A549 (cell line): ENCODE measurements at regions not wholly inside any gene's neighbourhood (a gene's known extent, or its start where the extent isn't known, plus 50 kb on each side); places are given as distances from the start of the nearest gene placed in this dataset.
"Not testable (repeated sequence)": the region's sequence is repeated elsewhere in the genome, so short reads cannot be mapped to it uniquely, and the experiment has no call there.

Source experiments
- ATAC-seq, 2 experiments: fragments of 200-7000 bp in 1 of 2; fragments of >200 bp in 1 of 2; cut with Nextera tagmentation in 1 of 2; cut with Tn5 transposase in 1 of 2; 3 replicates each; pipeline versions ENCODE4 v1.8.0 to v1.9.1; 2018 to 2020; ENCODE audit warnings: mild to moderate bottlenecking in 1 of 2, moderate library complexity in 1 of 2
- CTCF ChIA-PET: fragments of 300-600 bp; sonication (Branson Sonifier 250); formaldehyde crosslinking; extraction: SDS; loops from one replicate; lab custom pipeline; 2021; ENCODE audit warnings: antibody characterized with exemption, inconsistent platforms; lab: Yijun Ruan, JAX
- POLR2A ChIA-PET: fragments of 350-600 bp; formaldehyde crosslinking; extraction: SDS; loops from one replicate; lab custom pipeline; 2021; ENCODE audit warnings: antibody characterized with exemption, inconsistent platforms; lab: Yijun Ruan, JAX
- DNase-seq, 2 experiments: peaks; one replicate each; pipeline versions ENCODE4 v3.0.0 to v3.0.0-alpha.2; 2011 to 2016; ENCODE audit warnings: low read depth in 1 of 2, low spot score in 1 of 2
- FAIRE-seq: peaks from 2 replicates; lab custom pipeline; 2011; peaks lifted over from hg19 to GRCh38; lab: Jason Lieb, UNC
- H3K27ac ChIP-seq, 2 experiments: fragments of >200 bp; sonication (Bioruptor Twin); formaldehyde crosslinking; 3 replicates each; pipeline ENCODE4 v1.5.1; 2016 to 2017
- H3K4me1 ChIP-seq: fragments of >200 bp; sonication (Bioruptor Twin); formaldehyde crosslinking; 3 replicates; pipeline ENCODE4 v1.6.1; 2016
- H3K4me2 ChIP-seq: fragments of >200 bp; sonication (Bioruptor Twin); formaldehyde crosslinking; 3 replicates; pipeline ENCODE4 v1.6.1; 2016
- H3K4me3 ChIP-seq: fragments of >200 bp; sonication (Bioruptor Twin); formaldehyde crosslinking; 3 replicates; pipeline ENCODE4 v1.5.1; 2016
- H3K9me3 ChIP-seq: fragments of >200 bp; sonication (Bioruptor Twin); formaldehyde crosslinking; 3 replicates; pipeline ENCODE4 v1.6.1; 2016
- BHLHE40 ChIP-seq: IDR thresholded peaks from 2 replicates; pipeline ENCODE4 v1.6.1; 2012; ENCODE audit warnings: low read depth, low read length, inconsistent platforms
- CEBPB ChIP-seq, 2 experiments: fragments of >200 bp in 1 of 2; sonication (Bioruptor Twin) in 1 of 2; formaldehyde crosslinking in 1 of 2; IDR thresholded peaks; 2 replicates each; pipeline ENCODE4 v1.6.1; 2012 to 2016
- CHD4 ChIP-seq: fragments of 200-600 bp; sonication (generic); IDR thresholded peaks from 2 replicates; pipeline ENCODE4 v1.6.1; 2016; ENCODE audit warnings: antibody characterized with exemption, mild to moderate bottlenecking, borderline replicate concordance
- CTCF ChIP-seq: fragments of >200 bp; sonication (Bioruptor Twin); formaldehyde crosslinking; IDR thresholded peaks from 3 replicates; pipeline ENCODE4 v1.5.1; 2016
- EHF ChIP-seq: fragments of 250-450 bp; sonication (Bioruptor Pico); IDR thresholded peaks from 2 replicates; pipeline ENCODE4 v1.5.0; 2020; ENCODE audit warnings: mild to moderate bottlenecking
- ELK1 ChIP-seq: fragments of 150-350 bp; IDR thresholded peaks from 2 replicates; pipeline ENCODE4 v1.6.1; 2014; ENCODE audit warnings: low read depth, mild to moderate bottlenecking, low read length
- FOSL2 ChIP-seq, 2 experiments: fragments of 450-650 bp in 1 of 2; fragments of >200 bp in 1 of 2; sonication (Bioruptor Twin) in 1 of 2; formaldehyde crosslinking; IDR thresholded peaks; 2 replicates each; pipeline versions ENCODE4 v1.5.0 to v1.6.1; 2016 to 2020; ENCODE audit warnings: mild to moderate bottlenecking in 1 of 2, moderate library complexity in 1 of 2
- HES2 ChIP-seq: fragments of >200 bp; sonication (Bioruptor Twin); formaldehyde crosslinking; IDR thresholded peaks from 2 replicates; pipeline ENCODE4 v1.6.1; 2016
- HMGXB4 ChIP-seq: fragments of 250-450 bp; sonication (Bioruptor Pico); IDR thresholded peaks from 2 replicates; pipeline ENCODE4 v1.5.0; 2021; ENCODE audit warnings: mild to moderate bottlenecking, moderate library complexity, borderline replicate concordance
- HOXB13 ChIP-seq: fragments of 250-450 bp; sonication (Bioruptor Pico); IDR thresholded peaks from 2 replicates; pipeline ENCODE4 v1.5.0; 2020; ENCODE audit warnings: low read depth, mild to moderate bottlenecking, moderate library complexity
- JUNB ChIP-seq: fragments of >200 bp; sonication (Bioruptor Twin); formaldehyde crosslinking; IDR thresholded peaks from 2 replicates; pipeline ENCODE4 v1.6.1; 2016
- MAFK ChIP-seq: fragments of 450-650 bp; IDR thresholded peaks from 2 replicates; pipeline ENCODE4 v1.6.1; 2014; ENCODE audit not compliant: partially characterized antibody
- NFE2L2 ChIP-seq: fragments of 150-350 bp; conservative IDR thresholded peaks from 2 replicates; pipeline ENCODE4 v1.6.1; 2014; ENCODE audit warnings: low read length
- NPAS2 ChIP-seq: fragments of 250-450 bp; sonication (Bioruptor Pico); IDR thresholded peaks from 2 replicates; pipeline ENCODE4 v1.8.0; 2022; ENCODE audit warnings: mild to moderate bottlenecking, moderate library complexity, borderline replicate concordance
- NR3C1 ChIP-seq: fragments of >200 bp; sonication (Bioruptor Twin); formaldehyde crosslinking; IDR thresholded peaks from 3 replicates; pipeline ENCODE4 v1.6.1; 2017
- RNF2 ChIP-seq: fragments of 200-600 bp; sonication (generic); IDR thresholded peaks from 2 replicates; pipeline ENCODE4 v1.6.1; 2016; ENCODE audit warnings: low read depth, mild to moderate bottlenecking, antibody characterized with exemption, moderate library complexity, borderline replicate concordance
- SMC3 ChIP-seq: fragments of >200 bp; sonication (Bioruptor Twin); formaldehyde crosslinking; IDR thresholded peaks from 3 replicates; pipeline ENCODE4 v1.6.1; 2018; ENCODE audit warnings: inconsistent platforms
- TP53 ChIP-seq: fragments of 250-450 bp; sonication (Bioruptor Pico); IDR thresholded peaks from 2 replicates; pipeline ENCODE4 v1.5.0; 2021; ENCODE audit warnings: mild to moderate bottlenecking, moderate library complexity
- ZFP36 ChIP-seq: fragments of 450-650 bp; IDR thresholded peaks from 2 replicates; pipeline ENCODE4 v1.6.1; 2014; ENCODE audit warnings: borderline replicate concordance; ENCODE audit not compliant: partially characterized antibody
- ZSCAN20 ChIP-seq: fragments of 250-450 bp; sonication (Bioruptor Pico); IDR thresholded peaks from 2 replicates; pipeline ENCODE4 v1.8.0; 2022; ENCODE audit warnings: mild to moderate bottlenecking, moderate library complexity
- WGBS: methylation state at CpG from one replicate; pipeline ENCODE4 v1.1.6; 2017; ENCODE audit errors: missing lambda C conversion rate; 5-methylcytosine and 5-hydroxymethylcytosine counted together

GRCh38 chr3:144815655-144816054, 844.0 kb downstream of the DIPK2A start:
- ChIA-PET CTCF (interaction anchor here (0.6 to 0.7 kb wide), 2 partner anchors 381 to 768 kb away, joined by 3 to 4 read pairs; no protein-coding TSS in a partner anchor), POLR2A (no interaction called here)
- DNase-seq (no peak), FAIRE-seq (no peak), ATAC-seq (no peak)
- Histone ChIP-seq H3K27ac (no peak overlapping the region), H3K4me1 (no peaks in the 10 kb centered on the region), H3K9me3 (no peaks in the 10 kb centered on the region), H3K4me2 (no peak overlapping the region)
- TF ChIP-seq ELK1 (no peak), RNF2 (no peak)
- TF ChIP-seq, all 56 proteins: peak for 0
- H3K4me3 ChIP-seq, result no peak overlapping the region
- 5% methylated on average over 3 of the region's 3 CpGs for WGBS

GRCh38 chr3:144816323-144816722, 844.7 kb downstream of the DIPK2A start:
- no peak for FAIRE-seq
- H3K4me2 ChIP-seq, result no peak overlapping the region
- no peaks in the 10 kb centered on the region for H3K9me3 ChIP-seq
- no peak overlapping the region for H3K27ac ChIP-seq
- TF ChIP-seq NR3C1 (no peak), CTCF (no peak), HOXB13 (CRISPR knock-in tag) (no peak), SMC3 (no peak), CHD4 (no peak), ZSCAN20 (no peak), TP53 (CRISPR knock-in tag) (no peak), BHLHE40 (no peak), NFE2L2 (no peak), CEBPB (IDR thresholded peaks at IDR 0.05) (no peak), HES2 (no peak), EHF (CRISPR knock-in tag) (no peak), MAFK (no peak)
- no peak for ATAC-seq
- no peaks in the 10 kb centered on the region for H3K4me1 ChIP-seq
- no peak overlapping the region for H3K4me3 ChIP-seq
- ChIA-PET POLR2A (no interaction called here), CTCF (interaction anchor here (0.6 to 0.7 kb wide), 2 partner anchors 381 to 769 kb away, joined by 3 to 4 read pairs; no protein-coding TSS in a partner anchor)
- WGBS, result 21% methylated on average over 2 of the region's 2 CpGs
- no peak for DNase-seq

- Histone ChIP-seq H3K27ac (no peak overlapping the region), H3K9me3 (no peaks in the 10 kb centered on the region), H3K4me1 (no peaks in the 10 kb centered on the region), H3K4me2 (no peak overlapping the region), H3K4me3 (no peak overlapping the region)
- ATAC-seq (no peak), DNase-seq (no peak), FAIRE-seq (no peak)
- POLR2A ChIA-PET, result no interaction called here
- TF ChIP-seq NPAS2 (CRISPR knock-in tag) (no peak), JUNB (no peak), ZFP36 (no peak), FOSL2 (IDR thresholded peaks at IDR 0.05) (no peak), FOSL2 (CRISPR knock-in tag; IDR thresholded peaks at IDR 0.05) (no peak), MAFK (peak; percentile 7), HMGXB4 (CRISPR knock-in tag) (no peak), EHF (CRISPR knock-in tag) (no peak), NFE2L2 (no peak)
- CTCF ChIA-PET, result no interaction called here
Observed at GRCh38 chr3:144818973-144819372, 847.4 kb downstream of the DIPK2A start.

- DNase-seq, H3K9me3 ChIP-seq, ATAC-seq, H3K27ac ChIP-seq, H3K4me2 ChIP-seq, FAIRE-seq, H3K4me3 ChIP-seq, POLR2A ChIA-PET, CTCF ChIA-PET, H3K4me1 ChIP-seq: not testable (repeated sequence)
- WGBS, result 4% methylated on average over 2 of the region's 2 CpGs
Observed at GRCh38 chr3:144820232-144820631, 848.6 kb downstream of the DIPK2A start.
